ENCODE measurements at regions not wholly inside any gene's neighbourhood (a gene's known extent, or its start where the extent isn't known, plus 50 kb on each side); places are given as distances from the start of the nearest gene placed in this dataset.
"Not testable (repeated sequence)": the region's sequence is repeated elsewhere in the genome, so short reads cannot be mapped to it uniquely, and the experiment has no call there.

- H3K4me1 ChIP-seq (ENCODE audit: control insufficient read depth, insufficient read depth, low read length, unreplicated experiment), result peaks cover 9% of the 10 kb centered on the region
- no peak overlapping the region for H3K27ac ChIP-seq (ENCODE audit: low read depth, low read length)
- no peaks in the 10 kb centered on the region for H3K79me2 ChIP-seq (ENCODE audit: control insufficient read depth, insufficient read depth, low read length, unreplicated experiment)
- H3K4me3 ChIP-seq (ENCODE audit: low read depth, low read length), result no peak overlapping the region
- H3K36me3 ChIP-seq (ENCODE audit: insufficient read depth, low read length), result no peaks in the 10 kb centered on the region
- H2AFZ ChIP-seq (ENCODE audit: low read length, unreplicated experiment), result no peak overlapping the region
- no peaks in the 10 kb centered on the region for H3K27me3 ChIP-seq (ENCODE audit: insufficient read depth, low read length)
Observed at GRCh38 chr21:15119486-15119885, 54.7 kb upstream of the NRIP1 start.

GRCh38 chr21:15121097-15121654, 56.4 kb upstream of the NRIP1 start:
- Histone ChIP-seq H3K27me3 (ENCODE audit: insufficient read depth, low read length) (no peaks in the 10 kb centered on the region), H3K79me2 (ENCODE audit: control insufficient read depth, insufficient read depth, low read length, unreplicated experiment) (no peaks in the 10 kb centered on the region), H2AFZ (ENCODE audit: low read length, unreplicated experiment) (peak overlapping the region; percentile 97), H3K36me3 (ENCODE audit: insufficient read depth, low read length) (no peaks in the 10 kb centered on the region), H3K4me1 (ENCODE audit: control insufficient read depth, insufficient read depth, low read length, unreplicated experiment) (peaks cover 9% of the 10 kb centered on the region), H3K4me3 (ENCODE audit: low read depth, low read length) (no peak overlapping the region; the same call in 1 of the 2 replicates), H3K27ac (ENCODE audit: low read depth, low read length) (no peak overlapping the region)

GRCh38 chr21:15121655-15122120, 56.9 kb upstream of the NRIP1 start:
- Histone ChIP-seq H2AFZ (ENCODE audit: low read length, unreplicated experiment) (peak overlapping the region; percentile 97), H3K36me3 (ENCODE audit: insufficient read depth, low read length) (no peaks in the 10 kb centered on the region), H3K27ac (ENCODE audit: low read depth, low read length) (no peak overlapping the region), H3K79me2 (ENCODE audit: control insufficient read depth, insufficient read depth, low read length, unreplicated experiment) (no peaks in the 10 kb centered on the region), H3K4me3 (ENCODE audit: low read depth, low read length) (no peak overlapping the region; the same call in 1 of the 2 replicates), H3K4me1 (ENCODE audit: control insufficient read depth, insufficient read depth, low read length, unreplicated experiment) (peaks cover 9% of the 10 kb centered on the region), H3K27me3 (ENCODE audit: insufficient read depth, low read length) (no peaks in the 10 kb centered on the region)

- H3K27ac ChIP-seq (ENCODE audit: low read depth, low read length), result no peak overlapping the region
- peaks cover 9% of the 10 kb centered on the region for H3K4me1 ChIP-seq (ENCODE audit: control insufficient read depth, insufficient read depth, low read length, unreplicated experiment)
- H2AFZ ChIP-seq (ENCODE audit: low read length, unreplicated experiment), result no peak overlapping the region
- no peaks in the 10 kb centered on the region for H3K27me3 ChIP-seq (ENCODE audit: insufficient read depth, low read length)
- H3K36me3 ChIP-seq (ENCODE audit: insufficient read depth, low read length), result no peaks in the 10 kb centered on the region
- H3K79me2 ChIP-seq (ENCODE audit: control insufficient read depth, insufficient read depth, low read length, unreplicated experiment), result no peaks in the 10 kb centered on the region
- no peak overlapping the region for H3K4me3 ChIP-seq (ENCODE audit: low read depth, low read length)
Observed at GRCh38 chr21:15122241-15122640, 57.4 kb upstream of the NRIP1 start.

- no peaks in the 10 kb centered on the region for H3K36me3 ChIP-seq (ENCODE audit: insufficient read depth, low read length)
- H3K27ac ChIP-seq (ENCODE audit: low read depth, low read length), result no peak overlapping the region
- H3K27me3 ChIP-seq (ENCODE audit: insufficient read depth, low read length), result no peaks in the 10 kb centered on the region
- no peaks in the 10 kb centered on the region for H3K79me2 ChIP-seq (ENCODE audit: control insufficient read depth, insufficient read depth, low read length, unreplicated experiment)
- no peak overlapping the region for H3K4me3 ChIP-seq (ENCODE audit: low read depth, low read length)
- H2AFZ ChIP-seq (ENCODE audit: low read length, unreplicated experiment), result no peak overlapping the region
- H3K4me1 ChIP-seq (ENCODE audit: control insufficient read depth, insufficient read depth, low read length, unreplicated experiment), result peaks cover 9% of the 10 kb centered on the region
Observed at GRCh38 chr21:15124731-15125130, 59.9 kb upstream of the NRIP1 start.

GRCh38 chr21:15126948-15127347, 62.1 kb upstream of the NRIP1 start:
- Histone ChIP-seq H3K27me3 (ENCODE audit: insufficient read depth, low read length) (peaks cover 7% of the 10 kb centered on the region; the same call in 1 of the 2 replicates), H3K36me3 (ENCODE audit: insufficient read depth, low read length) (no peaks in the 10 kb centered on the region), H3K79me2 (ENCODE audit: control insufficient read depth, insufficient read depth, low read length, unreplicated experiment) (no peaks in the 10 kb centered on the region), H2AFZ (ENCODE audit: low read length, unreplicated experiment) (no peak overlapping the region), H3K27ac (ENCODE audit: low read depth, low read length) (no peak overlapping the region), H3K4me3 (ENCODE audit: low read depth, low read length) (no peak overlapping the region), H3K4me1 (ENCODE audit: control insufficient read depth, insufficient read depth, low read length, unreplicated experiment) (peaks cover under 1% of the 10 kb centered on the region)

GRCh38 chr21:15127437-15127836, 62.6 kb upstream of the NRIP1 start:
- no peak overlapping the region for H3K27ac ChIP-seq (ENCODE audit: low read depth, low read length)
- no peaks in the 10 kb centered on the region for H3K79me2 ChIP-seq (ENCODE audit: control insufficient read depth, insufficient read depth, low read length, unreplicated experiment)
- no peaks in the 10 kb centered on the region for H3K4me1 ChIP-seq (ENCODE audit: control insufficient read depth, insufficient read depth, low read length, unreplicated experiment)
- H3K36me3 ChIP-seq (ENCODE audit: insufficient read depth, low read length), result no peaks in the 10 kb centered on the region
- H2AFZ ChIP-seq (ENCODE audit: low read length, unreplicated experiment), result no peak overlapping the region
- no peak overlapping the region for H3K4me3 ChIP-seq (ENCODE audit: low read depth, low read length)
- H3K27me3 ChIP-seq (ENCODE audit: insufficient read depth, low read length), result peaks cover 10% of the 10 kb centered on the region; the same call in 1 of the 2 replicates

- Histone ChIP-seq H3K4me1 (ENCODE audit: control insufficient read depth, insufficient read depth, low read length, unreplicated experiment) (no peaks in the 10 kb centered on the region), H2AFZ (ENCODE audit: low read length, unreplicated experiment) (no peak overlapping the region), H3K27ac (ENCODE audit: low read depth, low read length) (no peak overlapping the region), H3K27me3 (ENCODE audit: insufficient read depth, low read length) (peaks cover 13% of the 10 kb centered on the region; the same call in 1 of the 2 replicates), H3K4me3 (ENCODE audit: low read depth, low read length) (no peak overlapping the region), H3K79me2 (ENCODE audit: control insufficient read depth, insufficient read depth, low read length, unreplicated experiment) (no peaks in the 10 kb centered on the region), H3K36me3 (ENCODE audit: insufficient read depth, low read length) (no peaks in the 10 kb centered on the region)
Observed at GRCh38 chr21:15128267-15128666, 63.5 kb upstream of the NRIP1 start.

GRCh38 chr21:15128714-15129113, 63.9 kb upstream of the NRIP1 start:
- H3K4me3 ChIP-seq (ENCODE audit: low read depth, low read length); H3K79me2 ChIP-seq (ENCODE audit: control insufficient read depth, insufficient read depth, low read length, unreplicated experiment); H2AFZ ChIP-seq (ENCODE audit: low read length, unreplicated experiment); H3K27ac ChIP-seq (ENCODE audit: low read depth, low read length); H3K4me1 ChIP-seq (ENCODE audit: control insufficient read depth, insufficient read depth, low read length, unreplicated experiment); H3K36me3 ChIP-seq (ENCODE audit: insufficient read depth, low read length): not testable (repeated sequence)
- peaks cover 13% of the 10 kb centered on the region; the same call in 1 of the 2 replicates for H3K27me3 ChIP-seq (ENCODE audit: insufficient read depth, low read length)

- H3K36me3 ChIP-seq (ENCODE audit: insufficient read depth, low read length), result no peaks in the 10 kb centered on the region
- H3K27ac ChIP-seq (ENCODE audit: low read depth, low read length), result no peak overlapping the region
- H3K4me1 ChIP-seq (ENCODE audit: control insufficient read depth, insufficient read depth, low read length, unreplicated experiment), result no peaks in the 10 kb centered on the region
- H3K27me3 ChIP-seq (ENCODE audit: insufficient read depth, low read length), result peaks cover 22% of the 10 kb centered on the region
- H3K79me2 ChIP-seq (ENCODE audit: control insufficient read depth, insufficient read depth, low read length, unreplicated experiment), result no peaks in the 10 kb centered on the region
- H2AFZ ChIP-seq (ENCODE audit: low read length, unreplicated experiment), result no peak overlapping the region
- no peak overlapping the region for H3K4me3 ChIP-seq (ENCODE audit: low read depth, low read length)
Observed at GRCh38 chr21:15130326-15130725, 65.5 kb upstream of the NRIP1 start.

- Histone ChIP-seq H3K36me3 (ENCODE audit: insufficient read depth, low read length) (no peaks in the 10 kb centered on the region), H3K79me2 (ENCODE audit: control insufficient read depth, insufficient read depth, low read length, unreplicated experiment) (no peaks in the 10 kb centered on the region), H3K27ac (ENCODE audit: low read depth, low read length) (no peak overlapping the region), H3K4me1 (ENCODE audit: control insufficient read depth, insufficient read depth, low read length, unreplicated experiment) (no peaks in the 10 kb centered on the region), H2AFZ (ENCODE audit: low read length, unreplicated experiment) (no peak overlapping the region), H3K27me3 (ENCODE audit: insufficient read depth, low read length) (peaks cover 22% of the 10 kb centered on the region), H3K4me3 (ENCODE audit: low read depth, low read length) (no peak overlapping the region)
Observed at GRCh38 chr21:15130751-15131150, 66.0 kb upstream of the NRIP1 start.
